Omental fat pad (tissue), 3 donors: ENCODE measurements at regions not wholly inside any gene's neighbourhood (a gene's known extent, or its start where the extent isn't known, plus 50 kb on each side); places are given as distances from the start of the nearest gene placed in this dataset.

Source experiments
- ATAC-seq: fragments of 150-250 bp; one replicate; pipeline ENCODE4 v1.9.1; 2016; ENCODE audit warnings: mild to moderate bottlenecking, moderate library complexity; ENCODE audit not compliant: low FRiP score
- DNase-seq: peaks from one replicate; pipeline ENCODE4 v3.0.0-alpha.2; 2019; ENCODE audit warnings: low spot score
- TF ChIP-seq, protein P1 (sequence below), 3 donors: fragments of 450-650 bp; IDR thresholded peaks; one replicate each; pipeline ENCODE4 v1.5.1; 2016 to 2017; ENCODE audit warnings: antibody characterized with exemption in 3 of 3, mild to moderate bottlenecking in 3 of 3, moderate library complexity in 2 of 3

DNA sequence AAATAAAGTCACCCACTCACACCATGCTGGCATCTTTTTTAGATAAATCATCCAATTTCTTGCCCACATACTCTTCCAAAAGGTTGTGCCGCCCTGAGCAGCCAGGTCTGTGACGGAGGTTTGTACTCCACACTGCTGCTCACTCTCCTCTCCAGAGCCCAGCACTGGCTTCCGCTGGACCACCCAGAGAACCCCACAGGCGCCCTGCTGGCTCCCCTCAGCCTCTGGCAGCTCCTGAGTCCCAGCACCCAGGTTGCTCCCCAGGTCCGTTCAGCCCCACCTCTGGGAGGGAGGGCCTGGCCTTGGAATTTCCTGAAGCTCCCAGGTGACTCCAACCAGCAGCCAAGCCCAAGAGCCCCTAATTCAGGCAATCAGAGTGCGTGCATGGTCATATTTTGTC, 131.7 kb upstream of the CST7 start:
- DNase-seq (no peak), ATAC-seq (no peak)
- TF ChIP-seq, protein P1, sequence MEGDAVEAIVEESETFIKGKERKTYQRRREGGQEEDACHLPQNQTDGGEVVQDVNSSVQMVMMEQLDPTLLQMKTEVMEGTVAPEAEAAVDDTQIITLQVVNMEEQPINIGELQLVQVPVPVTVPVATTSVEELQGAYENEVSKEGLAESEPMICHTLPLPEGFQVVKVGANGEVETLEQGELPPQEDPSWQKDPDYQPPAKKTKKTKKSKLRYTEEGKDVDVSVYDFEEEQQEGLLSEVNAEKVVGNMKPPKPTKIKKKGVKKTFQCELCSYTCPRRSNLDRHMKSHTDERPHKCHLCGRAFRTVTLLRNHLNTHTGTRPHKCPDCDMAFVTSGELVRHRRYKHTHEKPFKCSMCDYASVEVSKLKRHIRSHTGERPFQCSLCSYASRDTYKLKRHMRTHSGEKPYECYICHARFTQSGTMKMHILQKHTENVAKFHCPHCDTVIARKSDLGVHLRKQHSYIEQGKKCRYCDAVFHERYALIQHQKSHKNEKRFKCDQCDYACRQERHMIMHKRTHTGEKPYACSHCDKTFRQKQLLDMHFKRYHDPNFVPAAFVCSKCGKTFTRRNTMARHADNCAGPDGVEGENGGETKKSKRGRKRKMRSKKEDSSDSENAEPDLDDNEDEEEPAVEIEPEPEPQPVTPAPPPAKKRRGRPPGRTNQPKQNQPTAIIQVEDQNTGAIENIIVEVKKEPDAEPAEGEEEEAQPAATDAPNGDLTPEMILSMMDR (IDR thresholded peaks at IDR 0.05) = no peak

DNA sequence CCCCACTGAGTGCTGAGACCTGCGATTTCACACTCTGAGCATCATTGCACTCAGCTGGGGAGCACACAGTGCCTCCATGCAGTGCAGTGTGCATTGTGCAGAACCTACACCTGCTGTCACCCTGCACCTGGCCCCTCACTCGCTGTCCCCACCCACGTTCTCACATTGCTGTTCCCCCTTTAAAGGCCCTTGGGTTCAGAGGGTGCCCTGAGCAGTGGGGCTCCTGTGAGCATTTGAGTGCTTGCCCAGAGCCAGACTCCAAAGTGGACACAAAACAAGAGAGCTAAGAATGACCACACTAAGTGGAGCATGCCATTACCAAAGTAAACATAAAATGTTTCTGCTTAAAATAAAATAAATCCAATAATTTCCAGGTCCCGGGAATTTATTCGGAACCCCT, 131.0 kb upstream of the CST7 start:
- no peak for DNase-seq
- TF ChIP-seq, protein P1 (IDR thresholded peaks at IDR 0.05) = no peak
- no peak for ATAC-seq

DNA sequence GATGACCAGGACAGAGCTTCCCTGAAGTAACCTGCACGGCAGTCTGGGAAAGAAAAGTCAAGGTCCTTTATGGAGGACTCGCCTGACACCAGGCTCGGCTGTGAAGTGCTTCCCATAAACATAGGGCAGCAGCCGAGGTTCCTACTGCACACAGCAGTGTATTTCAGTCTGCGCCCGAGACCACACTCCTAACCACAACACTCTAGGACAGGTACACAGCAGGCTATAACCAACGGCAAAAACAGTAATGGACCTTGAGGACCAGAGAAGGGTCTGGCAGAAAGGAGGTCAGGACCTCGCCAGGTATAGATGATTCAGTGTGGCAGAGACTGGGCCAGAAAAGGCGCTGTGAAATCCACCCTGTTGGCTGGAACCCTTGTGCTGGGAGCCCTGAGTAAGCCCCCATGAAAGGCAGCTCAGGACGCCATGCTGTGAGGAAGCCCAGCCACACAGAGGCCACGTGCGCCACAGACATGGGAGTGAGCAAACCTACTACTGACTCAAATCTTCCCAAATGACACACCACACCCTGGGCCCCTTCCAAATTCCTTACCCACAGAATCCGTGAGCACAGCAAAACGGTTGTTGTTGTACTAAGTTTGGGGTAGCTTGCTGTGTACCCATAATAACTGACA, 129.6 kb upstream of the CST7 start:
- TF ChIP-seq, protein P1 (IDR thresholded peaks at IDR 0.05) = no peak
- DNase-seq (no peak), ATAC-seq (no peak)

DNA sequence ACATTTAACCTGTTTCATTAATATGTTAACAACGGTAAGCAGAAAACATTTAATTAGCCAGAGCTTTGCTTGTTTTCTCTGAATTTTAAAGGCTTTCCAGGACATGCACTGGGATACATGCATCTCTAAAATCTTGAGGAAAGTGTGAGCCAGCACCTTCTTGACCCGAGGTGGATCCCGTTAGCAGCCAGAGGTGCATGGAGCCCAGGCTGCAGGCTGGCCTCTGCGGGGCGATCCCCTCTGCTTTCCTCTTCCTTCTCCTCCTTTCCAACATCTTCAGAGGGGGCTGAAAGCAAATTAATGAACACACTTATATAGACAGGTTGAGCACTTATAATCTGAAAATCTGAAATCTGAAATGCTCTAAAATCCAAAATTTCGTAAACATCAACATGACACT, 128.7 kb upstream of the CST7 start:
- DNase-seq (no peak), ATAC-seq (no peak)
- TF ChIP-seq, protein P1 (IDR thresholded peaks at IDR 0.05) = no peak

DNA sequence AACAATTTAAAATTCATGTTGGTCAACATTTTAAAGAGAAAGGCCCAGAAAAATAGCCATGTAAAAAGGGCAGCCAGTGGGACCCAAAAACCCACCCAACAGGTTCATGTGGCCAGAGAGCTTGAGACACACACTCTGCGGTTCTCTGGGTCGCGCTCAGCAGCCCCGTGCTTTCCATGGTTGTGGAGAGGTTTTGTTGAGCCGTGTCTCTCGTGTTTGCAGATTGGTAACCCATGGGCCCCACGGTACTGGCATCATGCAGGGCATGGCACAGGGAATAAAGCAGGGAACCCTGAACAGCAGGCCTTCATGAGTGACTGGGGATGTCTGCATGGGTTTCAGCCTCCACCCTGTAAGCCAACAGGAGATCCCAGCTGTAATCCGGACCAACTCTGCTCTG, 127.7 kb upstream of the CST7 start:
- DNase-seq (no peak), ATAC-seq (no peak)
- TF ChIP-seq, protein P1 (IDR thresholded peaks at IDR 0.05) = no peak

DNA sequence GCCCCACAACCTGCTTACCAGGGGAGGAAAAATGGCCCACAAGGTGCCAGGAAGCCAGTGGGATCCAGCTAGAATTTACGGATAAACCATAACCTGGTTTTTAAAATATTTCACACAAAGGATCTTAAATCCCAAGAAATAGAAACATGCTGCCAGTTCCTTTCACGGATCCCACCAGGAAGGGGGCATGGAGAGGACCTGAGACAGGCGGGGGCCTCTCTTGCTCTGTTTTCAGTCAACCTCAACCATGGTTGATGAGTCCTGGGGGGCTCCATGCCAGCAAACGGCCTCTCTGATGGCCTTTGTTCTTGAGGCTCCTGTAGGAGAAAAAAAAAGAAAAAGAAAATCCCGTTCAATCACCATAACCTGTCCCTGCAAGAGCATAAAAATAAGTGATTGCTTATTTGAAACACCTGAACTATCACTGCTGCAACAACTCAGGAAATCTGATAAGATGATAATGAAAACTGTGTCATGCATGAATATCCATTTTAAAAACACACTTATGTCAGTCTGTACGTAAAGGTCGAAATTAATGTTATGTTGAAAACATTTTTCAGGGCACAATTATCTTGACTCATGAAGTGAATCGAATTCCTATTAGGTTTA, 125.8 kb upstream of the CST7 start:
- TF ChIP-seq, protein P1 (IDR thresholded peaks at IDR 0.05) = no peak
- no peak for ATAC-seq
- no peak for DNase-seq
